HG03175 (cell line): ENCODE measurements at regions not wholly inside any gene's neighbourhood (a gene's known extent, or its start where the extent isn't known, plus 50 kb on each side); places are given as distances from the start of the nearest gene placed in this dataset.
A peak's percentile ranks its signal among the peaks of the same experiment; 100 is the strongest.

Source experiments
- ATAC-seq: cut with Tn5 transposase; IDR thresholded peaks from one replicate; pipeline ENCODE4 v1.9.1; 2021; ENCODE audit warnings: mild to moderate bottlenecking, moderate library complexity; ENCODE audit not compliant: unreplicated experiment

DNA sequence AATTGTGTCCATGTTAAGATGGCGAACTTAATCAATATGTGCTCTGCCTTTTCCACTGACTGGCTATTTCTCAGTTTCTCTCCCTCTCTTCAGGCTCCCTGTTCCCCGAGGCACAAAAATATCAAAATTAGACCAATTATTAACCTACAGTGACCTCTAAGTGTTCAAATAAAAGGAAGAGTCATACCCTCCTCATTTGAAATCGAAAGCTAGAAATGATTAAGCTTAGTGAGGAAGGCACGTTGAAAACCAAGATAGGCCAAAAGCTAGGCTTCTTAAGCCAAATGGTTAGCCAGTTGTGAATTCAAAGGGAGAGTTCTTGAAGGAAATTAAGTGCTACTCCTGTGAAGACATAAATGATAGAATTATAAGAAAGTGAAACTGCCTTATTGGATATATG is 81.1 kb upstream of the MBL2 start:
- ATAC-seq: peak; percentile 84

- ATAC-seq: no peak
These were observed 64.2 kb upstream of the MBL2 start for GRCh38 chr10:52836816-52837215.
